GM19463 (cell line): ENCODE measurements at regions not wholly inside any gene's neighbourhood (a gene's known extent, or its start where the extent isn't known, plus 50 kb on each side); places are given as distances from the start of the nearest gene placed in this dataset.
A peak's percentile ranks its signal among the peaks of the same experiment; 100 is the strongest.

Source experiments
- ATAC-seq: cut with Tn5 transposase; IDR thresholded peaks from one replicate; pipeline ENCODE4 v1.9.1; 2021; ENCODE audit warnings: mild to moderate bottlenecking, moderate library complexity; ENCODE audit not compliant: unreplicated experiment

DNA sequence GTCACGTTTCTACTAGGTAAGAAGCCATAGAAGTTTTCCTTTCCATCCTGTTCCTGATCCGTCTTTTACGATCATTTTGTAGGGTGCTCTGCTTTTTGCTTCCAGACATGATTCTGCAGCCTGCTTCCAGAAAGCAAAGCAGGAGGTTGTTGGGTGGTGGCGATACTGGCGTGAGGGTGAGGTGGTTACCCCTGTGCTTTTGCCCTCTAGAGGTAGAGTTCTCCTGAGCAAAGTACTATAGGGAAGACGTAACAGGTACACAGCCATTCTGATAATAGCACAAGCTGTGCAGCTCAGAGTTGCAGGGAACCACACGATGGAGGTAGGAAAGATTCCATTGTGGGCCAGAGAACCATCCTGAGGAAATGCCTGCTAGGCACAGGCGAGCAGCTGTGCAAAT is 186.0 kb downstream of the PAH start:
- ATAC-seq, result no peak

DNA sequence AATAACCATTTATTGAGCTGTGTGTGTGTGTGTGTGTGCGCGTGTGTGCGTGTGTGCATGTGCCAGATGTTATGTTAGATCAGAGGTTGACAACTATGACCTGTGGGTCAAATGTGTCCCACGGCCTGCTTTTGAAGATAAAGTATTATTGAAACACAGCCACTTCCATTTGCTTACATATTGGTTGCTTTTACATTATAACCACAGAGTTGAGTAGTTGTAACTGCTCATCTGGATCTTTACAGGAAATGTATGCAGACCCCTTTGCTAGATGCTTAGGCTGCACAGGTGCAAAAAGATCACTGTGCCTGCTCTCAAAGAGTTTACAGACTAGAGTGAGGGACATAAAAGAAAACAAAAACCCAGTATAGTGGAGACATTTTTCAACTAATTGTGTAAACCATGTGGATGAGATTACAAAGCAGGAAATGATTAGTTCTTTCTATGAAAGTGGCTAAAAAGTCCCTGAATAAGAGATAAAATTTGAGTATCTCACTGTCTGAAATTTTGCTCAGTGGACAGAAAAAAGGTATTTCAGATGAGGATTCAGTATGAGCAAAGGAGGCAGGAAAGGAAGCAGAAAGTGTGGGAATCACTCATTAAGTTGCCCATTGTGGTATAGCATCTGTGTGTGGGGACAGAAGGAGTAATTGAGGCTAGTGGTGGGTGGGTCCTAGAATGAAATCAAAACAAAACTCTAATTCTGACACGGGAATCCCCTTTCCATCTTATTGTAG is 188.4 kb downstream of the PAH start:
- ATAC-seq, result peak; percentile 71

DNA sequence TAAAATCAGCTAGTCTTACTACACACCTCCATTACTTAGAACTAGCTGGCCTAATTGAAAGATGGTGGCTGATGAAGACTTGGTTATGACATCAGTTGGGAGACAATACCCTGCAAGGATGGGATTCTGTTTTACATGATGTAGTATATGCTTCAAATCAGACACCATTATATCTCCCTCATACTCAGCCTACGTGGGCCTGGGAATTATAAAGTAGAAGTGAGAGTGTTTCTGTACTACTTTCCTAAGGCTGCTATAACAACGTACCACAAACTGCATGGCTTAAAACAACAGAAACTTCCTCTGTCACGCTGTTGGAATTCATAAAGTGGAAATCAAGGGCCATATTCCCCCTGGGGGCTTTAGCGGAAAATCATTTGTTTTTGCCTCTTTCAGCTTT is 190.4 kb downstream of the PAH start:
- ATAC-seq, result no peak

DNA sequence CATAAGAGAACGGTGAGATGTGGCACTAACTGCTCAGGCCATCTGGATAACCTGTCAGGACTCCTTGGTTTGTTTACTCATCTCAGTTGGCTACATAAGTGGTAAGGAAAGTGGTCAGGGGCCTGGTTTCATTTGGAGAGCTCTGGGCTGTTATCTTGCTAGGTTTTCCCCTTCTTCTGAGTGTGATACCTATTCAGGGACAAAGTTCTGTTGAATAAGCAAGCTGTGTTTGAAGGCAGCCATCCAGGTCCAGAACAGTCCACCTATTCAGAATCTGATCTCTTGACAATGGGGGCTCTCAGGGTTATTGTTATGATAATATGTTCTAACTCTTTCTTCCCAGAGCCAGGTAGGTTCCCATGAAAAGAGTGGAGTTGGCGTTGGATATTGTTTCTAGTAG is 194.9 kb downstream of the PAH start:
- ATAC-seq, result no peak

DNA sequence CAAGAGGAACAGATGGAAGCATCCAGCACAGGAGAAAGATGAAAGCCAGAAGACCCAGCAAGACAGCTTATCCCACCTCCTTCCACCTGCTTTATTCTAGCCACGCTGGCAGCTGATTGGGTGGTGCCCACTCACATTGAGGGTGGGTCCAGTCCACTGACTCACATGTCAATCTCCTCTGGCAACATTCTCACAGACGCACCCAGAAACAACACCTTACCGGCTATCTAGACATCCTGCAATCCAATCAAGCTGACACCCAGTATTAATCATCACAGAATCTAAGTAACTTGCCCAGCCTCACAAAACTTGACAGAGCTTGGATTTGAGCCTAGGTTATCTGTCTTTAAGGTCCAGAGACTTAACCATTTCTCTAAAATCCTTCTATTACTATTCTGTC is 208.9 kb downstream of the PAH start:
- no peak for ATAC-seq

DNA sequence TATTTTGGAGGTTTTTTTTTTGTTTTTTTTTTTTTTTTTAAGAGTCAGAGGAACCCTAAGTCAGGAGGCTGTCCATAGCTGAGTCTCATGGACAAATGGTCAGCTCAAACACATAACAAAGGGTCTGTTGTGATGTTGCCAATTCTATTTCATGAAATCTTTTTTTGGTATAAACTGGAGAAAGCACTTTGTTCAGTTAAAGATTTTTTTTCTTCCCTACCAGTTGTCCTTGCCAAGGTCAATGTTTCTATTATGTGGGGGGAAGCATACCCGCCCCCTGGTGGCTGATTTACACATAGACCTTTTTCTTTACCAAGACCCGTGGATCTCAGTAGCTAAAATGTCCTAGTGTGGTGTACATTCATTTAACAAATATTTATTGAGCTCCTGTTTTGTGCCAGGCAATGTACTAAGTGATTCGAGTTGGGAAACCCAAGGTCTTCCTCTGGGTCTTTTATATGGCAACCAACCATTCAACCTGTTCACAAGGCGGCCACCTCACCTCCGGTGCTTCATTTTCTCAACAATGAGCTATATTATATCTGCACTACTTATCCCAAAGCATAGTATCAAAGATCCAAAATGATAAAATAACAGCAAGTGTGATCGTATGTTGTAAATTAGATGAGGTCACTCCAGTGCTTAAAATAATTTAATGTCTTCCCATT is 214.5 kb downstream of the PAH start:
- no peak for ATAC-seq

DNA sequence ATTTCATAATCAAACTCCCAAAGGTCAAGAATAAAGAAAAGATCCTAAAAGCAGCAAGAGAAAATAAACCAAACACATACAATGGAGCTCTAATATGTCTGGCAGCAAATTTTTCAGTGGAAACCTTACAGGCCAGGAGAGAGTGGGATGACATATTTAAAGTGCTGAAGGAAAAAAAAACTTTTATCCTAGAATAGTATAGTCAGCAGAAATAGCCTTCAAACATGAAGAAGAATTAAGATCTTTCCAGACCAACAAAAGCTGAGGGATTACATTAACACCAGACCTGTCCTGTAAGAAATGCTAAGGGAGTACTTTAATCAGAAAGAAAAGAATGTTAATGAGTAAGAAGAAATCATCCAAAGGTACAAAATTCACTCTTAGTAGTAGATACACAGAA is 215.7 kb upstream of the IGF1 start:
- ATAC-seq, result no peak

DNA sequence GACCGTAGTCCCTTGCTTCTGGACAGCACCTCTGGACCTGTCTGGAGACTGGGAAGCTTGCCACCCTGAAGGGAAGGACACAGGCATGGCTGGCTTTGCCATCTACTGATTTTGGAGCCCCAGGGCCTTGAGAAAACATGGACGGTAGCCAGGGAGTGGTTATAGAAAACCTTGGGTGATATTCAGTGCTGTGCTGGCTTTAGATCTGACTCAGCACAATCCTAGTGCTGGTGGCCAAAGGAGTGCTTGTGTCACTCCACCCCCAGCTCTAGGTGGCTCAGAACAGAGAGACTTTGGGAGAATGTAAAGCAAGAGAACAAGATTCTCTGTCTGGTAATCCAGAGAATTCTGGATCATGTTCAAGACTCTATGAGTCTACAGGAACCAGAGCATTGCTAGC is 214.5 kb upstream of the IGF1 start:
- no peak for ATAC-seq

DNA sequence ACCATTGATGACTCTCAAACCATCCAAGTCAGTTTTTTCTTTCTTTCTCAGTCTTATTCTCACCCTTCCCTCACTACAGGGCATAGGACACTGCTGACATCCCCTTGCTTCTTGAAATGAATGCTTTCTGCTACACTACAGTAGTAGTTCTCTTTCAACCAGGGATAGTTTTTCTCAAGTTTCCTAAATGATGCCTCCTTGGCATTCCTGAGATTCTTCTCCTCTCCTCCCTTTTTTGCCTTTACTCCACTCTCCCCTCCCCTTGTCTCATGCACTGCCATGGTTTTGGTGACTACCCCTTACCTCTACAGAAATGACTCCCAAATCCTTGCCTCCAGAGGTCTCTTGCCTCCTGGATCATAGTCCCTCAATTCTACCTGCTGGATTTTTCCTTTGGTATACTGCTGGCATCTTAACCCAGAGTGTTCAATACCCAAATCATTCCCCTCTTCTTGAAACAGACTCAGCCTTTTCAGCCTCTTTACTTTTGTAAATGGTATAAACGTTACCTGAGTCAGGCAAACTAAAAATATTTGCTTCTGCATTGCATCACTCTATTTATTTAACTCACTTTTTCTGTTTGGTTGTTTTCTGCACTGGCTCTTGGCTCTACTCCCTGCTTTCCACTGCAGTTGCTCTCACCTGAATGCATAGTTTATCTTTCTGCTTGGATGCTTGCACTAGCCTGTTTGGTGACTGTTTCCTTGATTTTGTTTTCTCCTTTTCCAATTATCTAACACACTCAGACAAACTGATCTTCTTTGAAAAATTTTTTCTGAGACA is 211.6 kb upstream of the IGF1 start:
- no peak for ATAC-seq

DNA sequence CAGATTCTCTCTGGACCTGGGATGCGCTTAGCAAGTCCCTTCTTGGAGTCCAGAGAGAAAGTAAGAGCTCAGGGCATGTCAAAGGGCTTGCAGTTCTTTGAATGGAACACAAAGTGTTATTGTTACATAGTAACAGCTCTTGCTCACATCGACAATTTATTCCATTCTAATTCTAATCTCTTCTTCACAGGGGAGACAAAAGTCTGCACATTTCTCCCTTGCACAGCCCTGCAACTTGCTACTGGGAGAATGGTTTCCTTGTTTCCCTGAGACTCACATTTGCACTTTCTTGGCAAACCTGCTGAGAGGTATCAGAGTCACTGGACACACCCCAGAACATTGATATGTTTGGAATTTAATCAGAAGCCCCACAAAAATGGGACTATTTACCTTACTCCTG is 209.9 kb upstream of the IGF1 start:
- no peak for ATAC-seq

DNA sequence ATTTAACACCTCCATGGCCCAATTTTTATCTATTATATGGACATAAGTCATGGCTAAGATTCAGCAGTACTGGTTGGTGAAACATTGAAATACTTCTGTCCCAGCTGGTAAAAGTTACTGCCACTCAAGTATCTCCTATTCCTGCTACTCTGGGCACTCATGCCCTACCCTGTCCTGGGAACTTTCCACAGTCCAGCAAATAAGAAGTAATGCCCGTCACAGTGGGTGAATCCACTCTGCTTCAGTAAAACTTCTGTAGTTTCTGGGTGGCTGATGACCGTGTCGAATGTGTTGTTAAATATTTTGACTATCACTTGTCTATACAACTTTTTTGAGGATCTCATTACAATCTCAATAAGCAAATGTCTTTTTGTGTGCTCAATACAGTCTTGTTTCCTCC is 209.3 kb upstream of the IGF1 start:
- no peak for ATAC-seq

DNA sequence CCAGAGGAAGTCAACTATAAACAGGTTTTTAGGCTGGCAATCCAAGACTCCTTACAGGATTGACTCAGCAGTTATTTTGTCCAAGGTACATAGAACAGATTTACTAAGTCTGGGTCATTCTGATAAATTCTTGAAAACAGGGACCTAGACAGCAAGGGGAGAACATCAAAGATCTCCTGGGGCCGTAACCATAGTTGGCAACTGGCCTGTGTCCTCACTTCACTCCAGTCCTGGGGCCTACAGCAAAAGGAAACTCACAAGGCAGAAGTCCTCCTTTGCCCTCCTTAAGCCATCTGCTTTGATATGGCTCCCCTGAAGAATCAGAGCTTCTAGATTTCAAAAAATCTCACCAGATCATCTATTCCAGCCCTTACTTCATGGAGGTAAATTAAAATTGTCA is 207.2 kb upstream of the IGF1 start:
- no peak for ATAC-seq

DNA sequence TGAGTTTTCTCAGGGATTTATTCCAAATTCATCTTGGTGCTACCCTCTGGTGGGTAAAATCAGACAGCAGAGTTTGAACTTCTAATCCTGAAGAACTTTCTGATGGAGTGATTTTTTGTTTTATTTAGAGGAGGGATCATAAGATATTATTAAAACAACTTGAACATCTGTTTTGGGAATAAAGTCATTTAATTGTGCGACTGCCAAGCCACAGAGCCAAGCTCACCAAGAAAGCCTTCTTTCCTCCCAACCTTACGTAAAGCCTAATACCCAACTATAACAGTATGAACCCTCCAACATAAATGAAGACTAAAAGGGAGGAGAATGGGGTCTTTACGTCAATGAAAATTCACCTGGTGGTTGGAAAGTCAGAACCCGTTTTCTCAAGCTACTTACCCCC is 205.5 kb upstream of the IGF1 start:
- no peak for ATAC-seq

DNA sequence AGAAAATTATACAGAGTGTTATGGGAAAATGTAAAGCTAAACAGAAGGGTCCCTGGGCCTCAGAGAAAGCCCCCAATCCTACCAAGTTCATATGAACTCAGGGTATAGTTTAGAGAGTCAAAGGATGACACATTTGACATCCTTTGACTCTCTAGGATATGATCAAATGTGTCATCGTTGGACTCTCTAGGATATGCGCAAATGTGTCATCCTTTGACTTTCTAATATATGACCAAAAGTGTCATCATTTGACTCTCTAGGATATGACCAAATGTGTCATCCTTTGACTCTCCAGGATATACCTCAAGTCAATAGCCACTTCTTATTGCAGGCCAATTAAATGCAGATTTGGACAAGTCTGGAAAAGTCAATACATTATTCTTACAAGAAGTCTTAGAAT is 204.8 kb upstream of the IGF1 start:
- no peak for ATAC-seq

DNA sequence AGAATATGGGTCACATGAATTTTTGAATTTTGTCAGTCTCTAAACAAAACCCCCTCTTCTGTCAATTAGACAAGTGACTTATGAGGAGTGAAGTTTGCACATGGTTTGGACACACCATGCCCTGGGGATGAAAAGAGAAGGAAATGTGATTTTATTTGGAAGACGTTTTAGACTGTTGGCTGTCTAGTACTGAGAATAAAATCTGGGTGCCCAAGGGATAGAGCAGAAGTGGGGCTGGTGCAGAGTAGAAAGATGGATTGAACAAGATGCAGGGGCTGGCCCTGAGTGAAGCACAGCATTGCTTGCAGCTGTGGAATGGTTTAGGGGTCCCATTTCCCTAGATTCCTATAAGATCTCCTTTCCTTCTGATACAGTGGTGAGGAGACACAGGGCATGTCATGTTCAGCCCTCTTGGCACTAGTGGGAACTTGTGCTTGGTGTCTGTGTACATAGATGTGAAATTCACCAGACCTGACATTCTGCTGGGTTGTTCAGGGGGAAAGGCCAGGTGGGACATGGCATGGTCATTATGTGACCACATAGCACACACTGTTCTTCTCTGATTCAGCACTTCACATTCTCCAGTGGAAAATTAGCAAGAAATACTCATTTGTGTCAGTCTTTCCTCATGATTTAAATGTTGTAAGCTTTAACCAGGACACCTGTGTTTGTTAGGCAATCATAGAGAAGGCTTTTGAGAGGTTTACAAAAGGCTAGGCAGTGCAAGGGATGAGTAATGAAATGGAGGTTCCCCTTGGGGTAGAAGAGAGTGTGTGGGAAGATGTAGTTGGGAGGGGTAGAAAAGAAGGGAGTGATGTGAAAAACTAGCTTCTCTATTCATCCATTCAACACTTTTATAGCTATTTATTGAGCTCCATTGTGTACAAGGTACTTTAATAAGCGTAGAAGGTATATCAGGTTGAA is 202.3 kb upstream of the IGF1 start:
- no peak for ATAC-seq

DNA sequence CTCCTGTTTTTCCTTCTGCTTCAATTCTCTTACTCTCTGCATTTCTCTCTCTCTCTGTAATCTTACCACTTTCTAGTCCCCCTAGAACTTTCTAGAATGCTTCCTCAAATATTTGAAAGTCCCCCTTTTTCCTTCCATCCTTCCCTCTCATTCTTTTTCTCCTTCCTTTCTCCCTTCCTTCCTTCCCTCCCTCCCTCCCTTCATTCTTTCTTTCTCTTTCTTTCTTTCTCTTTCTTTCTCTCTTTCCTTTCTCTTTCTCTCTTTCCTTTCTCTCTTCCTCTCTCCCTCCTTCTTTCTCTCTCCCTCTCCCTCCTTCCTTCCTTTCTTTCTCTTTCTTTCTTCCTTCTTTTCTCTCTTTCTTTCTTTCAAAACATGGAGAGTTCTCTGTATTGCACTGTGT is 201.4 kb upstream of the IGF1 start:
- no peak for ATAC-seq

DNA sequence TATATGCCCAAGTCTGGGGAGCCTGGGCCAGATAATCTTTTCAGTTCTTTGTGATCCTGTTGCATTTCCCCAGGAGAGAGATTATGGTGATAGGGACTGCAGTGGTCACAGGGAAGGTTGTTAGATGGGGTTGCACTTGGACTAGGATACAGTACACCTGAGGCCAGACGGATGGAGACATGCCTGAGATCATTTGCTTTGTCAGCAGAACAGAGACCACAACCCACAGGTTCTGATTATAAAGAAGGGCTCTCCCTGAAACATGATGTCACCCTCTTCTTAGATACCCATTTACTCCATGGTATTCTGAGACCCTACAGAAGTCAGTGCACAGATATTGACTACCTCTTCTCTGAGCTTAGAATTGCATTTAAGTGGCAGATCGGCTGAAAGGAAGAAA is 200.9 kb upstream of the IGF1 start:
- ATAC-seq, result no peak

DNA sequence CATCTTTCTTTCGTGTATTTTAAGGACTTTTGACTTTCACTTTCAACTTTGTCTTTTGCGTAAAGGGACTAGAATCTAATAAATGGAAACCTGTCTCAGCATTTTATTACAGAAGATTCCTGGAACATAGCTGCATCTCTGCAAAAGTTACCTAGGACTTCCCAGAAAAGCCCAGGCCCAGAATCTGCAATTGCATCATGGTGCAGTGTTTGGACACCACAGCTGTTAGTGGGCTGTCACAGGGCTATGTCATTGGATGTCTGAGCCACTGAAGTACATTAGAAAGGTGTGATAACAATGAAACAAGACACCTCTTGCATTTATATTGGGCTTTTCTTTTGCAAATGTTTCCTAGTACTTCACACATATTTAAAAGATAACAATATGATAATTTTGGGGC is 199.9 kb upstream of the IGF1 start:
- no peak for ATAC-seq

DNA sequence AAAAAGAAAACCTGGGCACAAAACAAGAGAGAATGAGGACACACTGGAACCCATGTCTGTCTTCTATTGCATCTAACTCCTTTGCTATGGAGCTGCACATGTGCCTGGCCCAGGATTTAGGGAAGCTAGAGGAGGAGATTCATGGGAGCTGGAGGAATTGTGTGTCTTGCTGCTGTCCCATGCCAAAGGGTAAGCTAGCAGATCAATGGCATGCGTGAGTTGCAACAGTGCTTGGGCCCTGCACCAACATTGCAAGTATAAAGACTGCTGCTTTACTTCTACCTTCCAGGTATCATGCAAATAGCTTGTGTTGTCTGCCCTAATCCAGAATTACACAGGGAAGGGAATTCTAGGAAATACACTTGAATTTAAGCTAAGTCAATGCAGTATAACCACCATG is 196.4 kb upstream of the IGF1 start:
- ATAC-seq, result no peak

DNA sequence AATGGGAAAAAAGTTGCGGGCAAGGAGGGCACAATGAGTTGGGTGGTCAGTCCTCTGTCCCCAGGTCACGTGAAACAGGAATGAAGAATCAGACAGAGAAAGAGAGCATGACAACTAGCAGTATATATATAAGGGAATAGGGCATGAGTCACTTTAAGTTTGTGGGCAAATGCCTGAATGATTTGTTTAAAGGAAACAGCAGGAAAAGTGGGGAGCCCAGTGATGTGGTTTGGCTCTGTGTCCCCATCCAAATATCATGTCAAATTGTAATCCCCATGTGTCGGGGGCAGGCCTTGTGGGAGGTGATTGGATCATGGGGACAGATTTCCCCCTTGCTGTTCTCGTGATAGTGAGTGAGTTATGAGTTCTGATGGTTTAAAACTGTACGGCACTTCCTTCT is 195.3 kb upstream of the IGF1 start:
- ATAC-seq, result no peak

DNA sequence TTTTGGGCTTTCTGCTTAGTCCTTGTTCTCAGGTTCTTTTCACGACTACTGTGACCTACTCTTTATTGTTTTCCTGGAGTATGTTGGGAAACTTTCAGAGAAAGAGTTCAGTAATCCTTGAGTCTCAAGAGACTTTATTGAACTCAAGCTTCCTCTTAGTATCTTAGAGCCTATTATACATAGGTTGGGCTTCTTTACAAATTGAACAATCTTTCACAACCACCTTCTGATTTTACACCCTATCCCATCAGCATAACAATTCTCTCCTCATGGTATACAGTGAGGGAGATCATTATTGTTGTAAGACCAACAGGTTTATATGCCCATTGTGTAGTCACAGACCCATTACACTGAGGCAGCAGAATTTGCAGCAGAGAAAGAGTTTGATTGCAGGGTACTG is 193.2 kb upstream of the IGF1 start:
- no peak for ATAC-seq
